C4-2B (cell line): ENCODE measurements at regions not wholly inside any gene's neighbourhood (a gene's known extent, or its start where the extent isn't known, plus 50 kb on each side); places are given as distances from the start of the nearest gene placed in this dataset.

ENCODE experiments used
- H3K27ac ChIP-seq: fragments of 450-650 bp; 2 replicates; pipeline ENCODE4 v1.5.1; 2017
- ZFX ChIP-seq: fragments of 450-650 bp; IDR thresholded peaks from 2 replicates; pipeline ENCODE4 v1.6.1; 2017
- TF ChIP-seq, protein P1 (sequence below): fragments of 450-650 bp; conservative IDR thresholded peaks from 2 replicates; pipeline ENCODE4 v1.5.1; 2017; ENCODE audit warnings: mild to moderate bottlenecking

GRCh38 chr2:136638193-136638592 is 127.2 kb upstream of the THSD7B start:
- H3K27ac ChIP-seq = no peak overlapping the region
- TF ChIP-seq ZFX = no peak
- TF ChIP-seq, protein P1, sequence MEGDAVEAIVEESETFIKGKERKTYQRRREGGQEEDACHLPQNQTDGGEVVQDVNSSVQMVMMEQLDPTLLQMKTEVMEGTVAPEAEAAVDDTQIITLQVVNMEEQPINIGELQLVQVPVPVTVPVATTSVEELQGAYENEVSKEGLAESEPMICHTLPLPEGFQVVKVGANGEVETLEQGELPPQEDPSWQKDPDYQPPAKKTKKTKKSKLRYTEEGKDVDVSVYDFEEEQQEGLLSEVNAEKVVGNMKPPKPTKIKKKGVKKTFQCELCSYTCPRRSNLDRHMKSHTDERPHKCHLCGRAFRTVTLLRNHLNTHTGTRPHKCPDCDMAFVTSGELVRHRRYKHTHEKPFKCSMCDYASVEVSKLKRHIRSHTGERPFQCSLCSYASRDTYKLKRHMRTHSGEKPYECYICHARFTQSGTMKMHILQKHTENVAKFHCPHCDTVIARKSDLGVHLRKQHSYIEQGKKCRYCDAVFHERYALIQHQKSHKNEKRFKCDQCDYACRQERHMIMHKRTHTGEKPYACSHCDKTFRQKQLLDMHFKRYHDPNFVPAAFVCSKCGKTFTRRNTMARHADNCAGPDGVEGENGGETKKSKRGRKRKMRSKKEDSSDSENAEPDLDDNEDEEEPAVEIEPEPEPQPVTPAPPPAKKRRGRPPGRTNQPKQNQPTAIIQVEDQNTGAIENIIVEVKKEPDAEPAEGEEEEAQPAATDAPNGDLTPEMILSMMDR = no peak

- H3K27ac ChIP-seq = no peak overlapping the region
- TF ChIP-seq ZFX = no peak
- TF ChIP-seq, protein P1 = no peak
Observed at GRCh38 chr2:136637402-136637801, 127.9 kb upstream of the THSD7B start.

DNA sequence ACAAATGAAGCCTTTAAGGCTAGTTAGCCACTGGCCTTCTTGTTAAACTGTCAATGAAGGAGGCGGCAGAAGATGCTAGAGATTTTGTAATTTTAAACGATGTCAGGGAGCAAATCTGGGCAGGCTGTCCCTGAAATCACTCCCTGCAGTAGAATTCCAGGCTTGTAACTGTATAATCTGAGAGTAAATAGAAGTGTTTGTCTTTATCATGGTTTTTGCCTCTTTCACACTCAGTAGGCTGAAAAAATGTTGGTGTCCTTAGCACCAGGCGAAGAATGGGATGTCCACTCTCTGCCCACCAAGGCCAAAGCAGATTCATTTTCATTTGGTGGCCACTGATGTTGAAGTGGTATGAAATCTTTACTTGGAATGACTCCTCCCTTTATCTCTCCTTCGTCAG is 136.9 kb upstream of the THSD7B start:
- TF ChIP-seq ZFX = no peak
- TF ChIP-seq, protein P1 = no peak
- no peak overlapping the region for H3K27ac ChIP-seq

- TF ChIP-seq, protein P1 = no peak
- TF ChIP-seq ZFX = no peak
- H3K27ac ChIP-seq = no peak overlapping the region
Observed at GRCh38 chr2:136613096-136613495, 152.2 kb upstream of the THSD7B start.

DNA sequence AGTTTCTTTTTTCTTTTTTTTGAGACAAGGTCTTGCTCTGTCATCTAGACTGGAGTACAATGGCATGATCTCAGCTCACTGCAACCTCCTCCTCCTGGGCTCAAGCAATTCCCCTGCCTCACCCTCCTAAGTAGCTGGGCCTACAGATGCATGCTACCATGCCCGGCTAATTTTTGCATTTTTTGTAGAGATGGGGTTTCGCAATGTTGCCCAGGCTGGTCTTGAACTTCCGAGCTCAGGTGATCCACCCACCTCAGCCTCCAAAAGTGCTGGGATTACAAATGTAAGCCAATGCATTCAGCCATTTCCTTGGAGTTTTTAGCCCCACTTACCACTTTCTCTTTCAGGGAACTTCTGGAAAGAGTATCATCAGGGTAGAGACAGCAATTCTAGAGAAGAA is 153.3 kb upstream of the THSD7B start:
- no peak for TF ChIP-seq ZFX
- TF ChIP-seq, protein P1 = no peak
- no peak overlapping the region for H3K27ac ChIP-seq

DNA sequence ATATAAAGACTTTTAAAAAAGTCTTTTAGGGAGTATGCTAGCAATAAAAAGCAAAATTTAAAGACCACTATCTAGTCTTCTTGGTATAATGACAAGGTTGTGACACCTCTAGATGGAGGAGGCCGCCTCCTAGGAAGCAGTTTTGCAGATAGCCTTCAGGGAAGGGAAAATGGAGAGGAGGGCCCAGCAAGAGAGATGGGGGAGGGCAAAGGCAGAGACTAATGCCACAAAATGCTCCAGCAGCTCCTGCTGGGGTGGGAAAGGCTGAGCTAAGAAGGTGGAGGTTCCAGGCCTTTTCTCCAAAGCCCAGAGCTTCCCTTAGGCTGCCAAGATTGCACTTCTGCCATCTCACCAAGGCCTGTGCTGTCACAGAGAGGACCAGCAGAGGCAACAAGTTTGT is 153.9 kb upstream of the THSD7B start:
- TF ChIP-seq, protein P1 = no peak
- TF ChIP-seq ZFX = no peak
- H3K27ac ChIP-seq = no peak overlapping the region

- no peak overlapping the region for H3K27ac ChIP-seq
- TF ChIP-seq, protein P1 = no peak
- no peak for TF ChIP-seq ZFX
Observed at GRCh38 chr2:136582628-136583205, 182.6 kb upstream of the THSD7B start.
